ENCODE measurements at regions not wholly inside any gene's neighbourhood (a gene's known extent, or its start where the extent isn't known, plus 50 kb on each side); places are given as distances from the start of the nearest gene placed in this dataset.

DNA sequence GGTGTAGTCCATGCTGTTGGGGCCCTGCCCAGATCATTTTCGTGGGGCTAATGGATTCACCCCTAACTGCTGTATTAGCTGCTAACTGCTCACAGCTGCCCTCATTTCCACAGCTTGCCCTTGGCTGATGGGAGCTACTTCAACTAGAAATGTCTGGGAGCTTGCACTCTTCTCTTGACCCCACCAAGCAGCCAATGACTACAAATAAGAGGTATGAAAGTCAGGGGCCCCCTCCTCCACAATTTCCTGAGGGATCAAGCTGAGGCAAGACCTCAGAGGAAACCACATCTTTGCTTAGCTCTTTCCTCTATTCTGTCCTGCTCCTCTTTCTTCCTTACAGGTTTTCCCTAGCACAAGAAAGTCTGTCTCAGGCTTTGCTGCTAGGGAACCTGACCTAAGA lies 397.5 kb downstream of the MLLT3 start:
- no peak overlapping the region for H3K4me3 ChIP-seq (ENCODE audit: low read length)
- no peak for TF ChIP-seq ZNF274 (IDR thresholded peaks at IDR 0.05; ENCODE audit: low read depth, low read length)

DNA sequence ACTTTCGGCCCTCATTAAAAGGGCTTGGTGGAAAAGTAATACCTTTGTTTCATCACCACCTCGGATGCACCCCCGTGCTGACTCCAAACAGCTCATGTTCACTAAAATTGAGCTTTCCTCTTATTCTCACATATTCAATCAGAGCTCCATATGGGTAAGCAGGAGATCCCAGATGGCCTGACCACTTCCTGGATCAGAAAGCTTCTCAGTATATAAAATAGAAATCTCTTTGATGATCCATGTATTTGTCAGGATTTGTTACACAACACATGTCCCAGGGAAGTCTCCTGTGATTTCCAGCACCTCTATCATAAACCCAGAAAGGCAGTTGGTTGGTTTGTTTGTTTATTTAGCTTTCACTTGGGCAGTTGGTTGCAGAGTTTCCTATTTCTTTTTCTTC lies 402.0 kb downstream of the MLLT3 start:
- no peak overlapping the region for H3K4me3 ChIP-seq (ENCODE audit: low read length)
- TF ChIP-seq ZNF274 (IDR thresholded peaks at IDR 0.05; ENCODE audit: low read depth, low read length) = no peak

DNA sequence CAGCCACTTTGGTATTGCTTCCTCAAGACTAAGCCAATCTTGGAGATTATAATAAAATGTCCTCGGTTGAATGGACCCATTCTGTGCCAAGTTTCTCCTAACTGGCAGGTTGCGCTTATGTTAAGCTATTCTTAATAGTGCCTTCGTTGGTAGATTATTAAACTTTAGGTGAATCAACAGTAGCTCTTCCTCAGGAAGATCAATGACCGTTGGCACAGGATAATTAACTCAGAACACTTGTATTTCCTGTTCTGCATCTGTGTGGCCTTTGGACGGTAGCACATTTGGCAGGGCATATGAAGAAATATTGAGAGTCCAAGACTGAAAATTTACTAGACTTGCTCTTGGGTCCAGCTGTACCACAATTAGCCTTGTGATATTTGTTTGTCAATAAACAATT lies 402.9 kb downstream of the MLLT3 start:
- no peak overlapping the region for H3K4me3 ChIP-seq (ENCODE audit: low read length)
- TF ChIP-seq ZNF274 (IDR thresholded peaks at IDR 0.05; ENCODE audit: low read depth, low read length) = no peak

DNA sequence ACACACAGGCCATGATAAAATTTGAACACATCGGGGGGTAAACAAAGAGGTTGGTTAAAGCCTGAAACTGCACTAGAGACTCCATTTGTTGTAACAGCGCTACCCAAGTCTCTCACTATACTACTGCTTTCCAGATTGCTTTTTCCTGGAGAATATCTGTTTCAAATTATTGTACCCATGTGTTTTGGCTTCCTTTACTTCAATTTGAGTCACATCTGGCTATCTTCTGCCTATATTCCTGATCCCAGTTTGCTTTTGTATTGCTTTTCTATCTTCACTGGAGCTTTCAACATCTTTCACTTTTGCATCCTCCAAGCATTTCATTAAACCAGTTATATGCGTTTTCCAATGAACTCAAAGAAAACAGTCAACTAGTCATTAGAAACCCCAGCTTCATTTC lies 404.7 kb downstream of the MLLT3 start:
- H3K4me3 ChIP-seq (ENCODE audit: low read length) = no peak overlapping the region
- no peak for TF ChIP-seq ZNF274 (IDR thresholded peaks at IDR 0.05; ENCODE audit: low read depth, low read length)

DNA sequence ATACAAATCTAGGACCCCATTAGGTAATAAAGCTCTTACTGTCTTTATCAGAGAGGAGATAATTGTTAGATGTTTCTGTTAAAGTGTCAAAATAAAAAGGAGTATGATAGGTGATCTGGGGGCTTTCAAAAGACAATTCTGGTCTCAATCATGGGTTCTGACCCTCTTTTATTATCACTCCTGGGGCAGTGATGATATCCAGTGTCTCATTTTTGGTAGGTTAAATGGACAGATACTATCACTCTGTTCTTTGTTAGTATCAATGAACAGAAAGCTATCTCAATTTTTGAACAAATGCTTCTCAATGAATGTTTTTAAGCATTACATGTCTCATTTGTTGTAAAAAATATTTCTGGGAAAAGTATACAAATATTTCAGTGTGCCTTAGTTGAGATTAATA lies 405.9 kb downstream of the MLLT3 start:
- TF ChIP-seq ZNF274 (IDR thresholded peaks at IDR 0.05; ENCODE audit: low read depth, low read length) = no peak
- H3K4me3 ChIP-seq (ENCODE audit: low read length) = no peak overlapping the region

DNA sequence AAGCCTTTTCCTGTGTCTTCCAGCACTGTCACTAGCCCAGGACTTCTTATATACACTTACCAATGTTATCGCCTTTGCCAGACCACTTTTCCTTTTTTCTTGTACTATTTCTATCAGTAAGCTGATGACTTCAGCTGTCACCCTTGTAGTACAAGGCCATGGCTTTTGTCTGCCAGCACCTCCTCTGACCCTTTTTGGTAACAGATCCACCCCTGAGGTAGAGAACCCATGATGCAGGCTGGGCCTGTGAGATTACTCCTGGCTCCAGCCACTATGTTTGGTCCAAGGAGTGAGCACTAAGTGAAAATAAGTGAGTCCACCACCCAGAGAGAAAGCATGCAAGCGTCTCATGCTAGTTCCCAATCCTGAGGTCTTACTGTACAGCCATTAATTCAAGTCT lies 406.7 kb downstream of the MLLT3 start:
- no peak for TF ChIP-seq ZNF274 (IDR thresholded peaks at IDR 0.05; ENCODE audit: low read depth, low read length)
- no peak overlapping the region for H3K4me3 ChIP-seq (ENCODE audit: low read length)

DNA sequence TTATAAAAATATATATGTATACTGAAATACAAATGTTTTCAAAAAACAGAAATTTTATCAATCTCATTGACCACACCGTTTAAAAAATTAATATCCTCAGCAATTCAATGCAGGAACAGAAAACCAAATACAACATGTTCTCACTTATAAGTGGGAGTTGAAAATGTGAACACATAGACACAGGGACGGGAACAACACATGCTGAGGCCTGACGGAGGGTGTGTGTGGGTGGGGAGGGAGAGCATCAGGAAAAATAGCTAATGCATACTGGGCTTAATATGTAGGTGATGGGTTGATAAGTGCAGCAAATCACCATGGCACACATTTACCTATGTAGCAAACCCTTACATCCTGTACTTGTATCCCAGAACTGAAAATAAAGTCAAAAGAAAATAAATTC lies 409.5 kb downstream of the MLLT3 start:
- no peak for TF ChIP-seq ZNF274 (IDR thresholded peaks at IDR 0.05; ENCODE audit: low read depth, low read length)
- H3K4me3 ChIP-seq (ENCODE audit: low read length) = no peak overlapping the region

DNA sequence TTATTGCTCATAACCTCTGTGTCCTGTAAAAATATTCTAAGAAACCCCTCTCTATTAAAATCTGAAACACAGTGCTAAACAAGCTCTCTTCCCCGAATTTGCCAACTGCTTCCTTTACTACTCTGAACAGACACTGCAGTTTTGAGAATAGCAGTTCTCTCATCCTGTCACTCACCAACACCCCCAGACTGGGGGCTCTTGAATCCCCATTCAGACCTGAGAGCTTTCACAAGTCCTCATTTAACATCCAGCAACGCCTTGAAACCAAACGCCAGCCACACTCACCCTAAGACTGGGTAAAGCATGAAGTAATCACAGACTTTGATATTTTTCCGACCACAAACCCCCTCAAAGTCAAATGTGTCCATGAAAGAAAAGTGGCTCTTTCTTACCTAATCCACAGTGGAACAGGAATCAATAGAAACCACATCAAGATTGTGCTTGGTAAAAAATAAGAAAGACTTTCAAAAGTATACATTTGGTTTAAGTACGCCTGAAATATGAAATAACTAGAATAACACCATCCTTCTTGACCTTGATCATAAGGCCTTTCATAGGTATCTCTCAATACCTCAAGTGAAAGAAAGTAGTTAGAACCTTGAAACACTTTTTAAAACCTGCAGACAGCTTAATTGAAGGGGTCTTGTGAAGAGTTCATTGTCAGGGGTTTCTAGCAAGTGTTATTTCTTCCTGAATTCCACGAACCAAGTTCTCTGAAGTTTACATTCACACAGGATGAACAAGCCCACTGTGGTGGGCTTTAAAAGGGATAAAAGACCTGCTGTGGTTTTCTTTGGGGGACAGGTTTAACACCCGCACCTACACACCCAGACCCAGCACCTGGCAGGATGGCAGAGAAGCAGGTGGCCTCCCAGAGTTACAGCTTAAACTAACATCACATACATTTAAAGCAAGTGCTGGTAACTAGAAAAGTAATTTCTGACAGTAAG lies 412.6 kb downstream of the MLLT3 start:
- TF ChIP-seq ZNF274 (IDR thresholded peaks at IDR 0.05; ENCODE audit: low read depth, low read length) = no peak
- no peak overlapping the region for H3K4me3 ChIP-seq (ENCODE audit: low read length)

DNA sequence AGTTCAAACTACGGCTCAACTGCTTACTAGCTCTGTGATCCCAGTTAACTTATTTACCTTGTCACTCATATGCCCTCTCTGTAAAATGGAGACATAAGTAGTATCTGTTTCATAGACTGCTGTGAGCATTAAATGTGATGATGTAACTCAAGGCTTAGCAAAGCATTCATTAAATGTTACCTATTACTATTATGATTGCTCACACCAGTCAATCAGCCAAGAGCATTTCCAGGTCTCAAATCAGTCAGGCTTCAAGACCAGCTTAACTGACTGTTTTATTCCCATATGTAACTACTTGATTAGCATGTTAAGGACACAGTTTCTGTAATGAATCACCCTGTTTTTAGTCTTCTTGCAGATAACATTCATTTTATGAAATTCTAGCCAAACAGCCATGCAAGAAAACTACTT lies 413.3 kb downstream of the MLLT3 start:
- no peak for TF ChIP-seq ZNF274 (IDR thresholded peaks at IDR 0.05; ENCODE audit: low read depth, low read length)
- H3K4me3 ChIP-seq (ENCODE audit: low read length) = no peak overlapping the region

DNA sequence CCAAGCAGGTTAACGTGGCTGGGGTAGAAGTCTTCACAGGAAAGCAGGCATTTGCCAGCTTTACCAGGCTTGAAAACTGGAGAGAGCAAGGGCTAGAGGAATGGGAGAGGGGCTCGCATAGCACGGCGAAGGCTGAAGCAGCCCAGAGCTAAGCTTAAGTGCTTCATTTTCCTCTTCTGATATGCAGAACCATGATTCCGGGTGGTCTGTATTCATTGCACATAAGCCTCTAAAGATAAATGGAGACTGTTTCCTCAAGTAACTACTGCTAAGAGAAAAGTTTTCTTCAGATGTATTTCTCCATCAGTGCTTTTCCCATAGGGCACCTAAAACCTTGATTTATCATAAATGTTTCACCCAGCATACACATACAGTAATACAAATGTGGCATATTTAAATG lies 414.1 kb downstream of the MLLT3 start:
- no peak for TF ChIP-seq ZNF274 (IDR thresholded peaks at IDR 0.05; ENCODE audit: low read depth, low read length)
- H3K4me3 ChIP-seq (ENCODE audit: low read length) = no peak overlapping the region

DNA sequence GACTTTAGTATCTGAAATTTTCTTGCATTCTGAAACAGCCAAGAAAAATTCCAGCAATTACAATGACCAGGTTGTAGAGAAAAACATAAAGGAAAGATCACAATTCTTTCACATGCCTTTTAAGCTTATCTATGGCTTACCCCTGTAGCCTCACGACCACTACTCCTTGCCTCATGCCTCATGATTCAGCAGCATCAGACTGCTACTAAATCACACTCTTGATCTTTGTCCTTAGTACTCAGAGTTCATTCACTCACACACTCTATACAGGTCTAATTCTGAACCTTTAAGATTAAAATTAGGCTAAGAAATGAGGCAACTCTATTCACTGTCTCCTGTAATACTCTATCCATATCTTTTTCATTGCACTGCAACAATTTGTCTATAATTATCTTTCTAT lies 415.1 kb downstream of the MLLT3 start:
- H3K4me3 ChIP-seq (ENCODE audit: low read length) = no peak overlapping the region
- TF ChIP-seq ZNF274 (IDR thresholded peaks at IDR 0.05; ENCODE audit: low read depth, low read length) = no peak

DNA sequence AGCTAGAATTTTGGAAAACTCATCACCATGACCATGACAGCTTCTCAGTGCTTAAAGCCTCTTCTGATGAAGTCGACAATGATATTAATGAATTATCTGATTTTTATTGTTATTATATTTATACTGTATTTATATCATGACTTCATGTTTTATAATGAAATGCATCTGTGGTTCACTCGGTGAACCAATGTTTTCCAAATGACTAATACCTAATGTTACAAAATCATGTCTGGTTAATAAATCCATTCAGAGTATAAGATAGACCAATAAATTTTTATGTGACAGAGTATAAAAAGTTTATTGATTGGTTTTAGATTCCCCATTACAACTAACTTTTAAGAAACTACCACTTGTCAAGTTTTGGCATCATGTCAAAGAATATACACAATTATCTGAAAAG lies 416.5 kb downstream of the MLLT3 start:
- TF ChIP-seq ZNF274 (IDR thresholded peaks at IDR 0.05; ENCODE audit: low read depth, low read length) = no peak
- H3K4me3 ChIP-seq (ENCODE audit: low read length) = no peak overlapping the region

DNA sequence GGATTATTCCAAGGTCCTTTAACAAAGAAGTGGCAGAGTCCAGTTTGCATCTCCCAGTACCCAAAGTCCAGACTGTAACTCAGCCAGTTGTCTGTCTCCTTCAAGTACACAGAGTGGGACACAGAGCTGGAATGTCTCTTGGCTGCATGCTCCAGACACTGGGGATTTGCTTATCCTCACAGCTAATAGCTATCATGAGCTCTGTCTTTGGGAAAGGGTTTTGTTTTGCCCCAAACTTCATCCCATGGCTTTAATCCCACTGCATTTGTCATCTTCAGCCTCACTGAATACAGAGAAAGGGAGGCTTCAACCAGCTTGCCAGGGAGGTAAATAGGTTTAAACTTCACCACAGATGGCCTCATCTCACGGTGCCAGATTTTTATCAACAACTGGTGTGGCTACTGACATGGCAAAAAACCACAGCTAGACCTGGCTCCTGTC lies 412.2 kb upstream of the SLC24A2 start:
- H3K4me3 ChIP-seq (ENCODE audit: low read length) = no peak overlapping the region
- no peak for TF ChIP-seq ZNF274 (IDR thresholded peaks at IDR 0.05; ENCODE audit: low read depth, low read length)

DNA sequence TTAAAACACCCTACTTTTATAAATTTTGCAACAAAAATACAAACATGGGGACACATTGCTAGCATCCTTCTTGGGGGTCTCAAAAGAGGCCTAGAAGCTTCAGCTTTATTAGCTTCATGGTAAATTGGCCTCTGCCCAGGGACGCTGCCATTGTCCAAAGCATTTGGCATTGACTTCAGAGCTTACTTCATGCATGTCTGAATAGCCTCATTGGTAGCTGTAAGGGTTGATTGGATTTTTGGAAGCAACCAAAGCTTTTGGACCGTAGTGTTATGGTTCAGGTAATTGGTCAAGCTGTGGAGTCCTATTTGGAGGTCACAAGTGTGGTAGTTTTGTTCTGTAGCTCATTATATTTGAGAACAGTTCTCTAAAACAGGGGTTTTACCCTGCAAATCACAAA lies 411.7 kb upstream of the SLC24A2 start:
- H3K4me3 ChIP-seq (ENCODE audit: low read length) = no peak overlapping the region
- TF ChIP-seq ZNF274 (IDR thresholded peaks at IDR 0.05; ENCODE audit: low read depth, low read length) = no peak

DNA sequence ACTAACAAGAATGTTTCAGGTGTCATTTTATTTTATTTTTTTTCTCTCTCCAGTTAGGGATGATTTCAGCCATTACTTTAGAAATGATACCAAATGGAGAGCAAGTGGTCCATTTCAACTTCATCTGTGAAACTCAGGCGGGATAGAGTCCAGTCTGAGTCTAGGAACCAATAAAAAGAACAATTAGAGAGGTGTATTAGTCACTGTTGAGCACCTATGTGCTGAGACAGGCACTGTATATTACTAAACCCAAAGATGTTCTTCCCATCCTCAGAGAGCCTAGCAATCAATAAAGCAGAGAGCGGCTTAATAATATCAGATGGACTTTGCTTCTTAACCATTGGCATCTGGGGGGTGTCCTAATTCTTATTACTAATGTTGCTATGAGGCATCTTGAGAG lies 410.3 kb upstream of the SLC24A2 start:
- H3K4me3 ChIP-seq (ENCODE audit: low read length) = no peak overlapping the region
- no peak for TF ChIP-seq ZNF274 (IDR thresholded peaks at IDR 0.05; ENCODE audit: low read depth, low read length)
